OCI-LY1 (cell line): ENCODE measurements at regions not wholly inside any gene's neighbourhood (a gene's known extent, or its start where the extent isn't known, plus 50 kb on each side); places are given as distances from the start of the nearest gene placed in this dataset.

Experiments
- EZH2 ChIP-seq: fragments of 200-600 bp; sonication (generic), shearing (Covaris generic); IDR thresholded peaks from 2 replicates; pipeline ENCODE4 v1.8.0; 2017; ENCODE audit warnings: borderline replicate concordance, mixed run types, mild to moderate bottlenecking, antibody characterized with exemption, low read length, moderate library complexity, mixed read lengths
- TF ChIP-seq, protein P1 (sequence below): fragments of 200-600 bp; sonication (generic), shearing (Covaris generic); IDR thresholded peaks from 2 replicates; pipeline ENCODE4 v1.5.1; 2017; ENCODE audit warnings: mild to moderate bottlenecking, antibody characterized with exemption, low read length, moderate library complexity, mixed read lengths

DNA sequence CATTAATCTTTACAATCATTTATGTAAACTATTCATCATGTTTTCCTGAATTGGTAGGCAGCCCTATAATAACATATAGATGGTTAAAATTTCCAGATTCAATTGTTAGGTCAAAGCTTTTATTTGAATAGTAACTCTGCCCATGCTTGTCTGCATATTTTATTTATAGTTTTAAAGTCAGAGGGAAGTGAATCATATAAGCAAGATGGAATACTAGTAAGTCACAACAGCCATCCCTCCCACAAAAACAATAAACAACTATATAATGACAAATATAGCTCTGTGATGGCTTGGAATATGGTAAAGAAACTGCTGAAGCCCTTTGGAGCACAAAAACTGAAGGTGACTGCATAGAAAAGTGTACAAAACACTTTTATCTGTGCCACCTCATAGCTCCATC, 156.3 kb upstream of the TMEM106B start:
- TF ChIP-seq, protein P1, sequence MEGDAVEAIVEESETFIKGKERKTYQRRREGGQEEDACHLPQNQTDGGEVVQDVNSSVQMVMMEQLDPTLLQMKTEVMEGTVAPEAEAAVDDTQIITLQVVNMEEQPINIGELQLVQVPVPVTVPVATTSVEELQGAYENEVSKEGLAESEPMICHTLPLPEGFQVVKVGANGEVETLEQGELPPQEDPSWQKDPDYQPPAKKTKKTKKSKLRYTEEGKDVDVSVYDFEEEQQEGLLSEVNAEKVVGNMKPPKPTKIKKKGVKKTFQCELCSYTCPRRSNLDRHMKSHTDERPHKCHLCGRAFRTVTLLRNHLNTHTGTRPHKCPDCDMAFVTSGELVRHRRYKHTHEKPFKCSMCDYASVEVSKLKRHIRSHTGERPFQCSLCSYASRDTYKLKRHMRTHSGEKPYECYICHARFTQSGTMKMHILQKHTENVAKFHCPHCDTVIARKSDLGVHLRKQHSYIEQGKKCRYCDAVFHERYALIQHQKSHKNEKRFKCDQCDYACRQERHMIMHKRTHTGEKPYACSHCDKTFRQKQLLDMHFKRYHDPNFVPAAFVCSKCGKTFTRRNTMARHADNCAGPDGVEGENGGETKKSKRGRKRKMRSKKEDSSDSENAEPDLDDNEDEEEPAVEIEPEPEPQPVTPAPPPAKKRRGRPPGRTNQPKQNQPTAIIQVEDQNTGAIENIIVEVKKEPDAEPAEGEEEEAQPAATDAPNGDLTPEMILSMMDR = no peak
- TF ChIP-seq EZH2 = no peak
